CD4-positive, alpha-beta T cell (primary cell): ENCODE measurements at regions not wholly inside any gene's neighbourhood (a gene's known extent, or its start where the extent isn't known, plus 50 kb on each side); places are given as distances from the start of the nearest gene placed in this dataset.

Experiments used
- ATAC-seq: fragments of 200-7000 bp; cut with Tn5 transposase; one replicate; pipeline ENCODE4 v1.10.0; 2022; ENCODE audit warnings: mild to moderate bottlenecking; ENCODE audit not compliant: poor library complexity
- CTCF ChIA-PET: fragments of 350-600 bp; sonication (Branson Sonifier 250); formaldehyde crosslinking; loops from one replicate; lab custom pipeline; 2021; ENCODE audit warnings: antibody characterized with exemption, inconsistent platforms; lab: Charles Lee
- POLR2A ChIA-PET: fragments of 350-600 bp; sonication (Branson Sonifier 250); formaldehyde crosslinking; loops from one replicate; lab custom pipeline; 2021; ENCODE audit warnings: antibody characterized with exemption, inconsistent platforms; lab: Charles Lee
- DNase-seq, 14 experiments: peaks; one replicate each; pipeline ENCODE4 v3.0.0-alpha.2; 2013 to 2020; ENCODE audit warnings: mixed read lengths in 2 of 14
- H3K27ac ChIP-seq, 2 donors: one replicate each; pipeline versions ENCODE4 v1.5.1 to v1.7.0; 2013; ENCODE audit warnings: low read length in 2 of 2, low read depth in 1 of 2, mild to moderate bottlenecking in 1 of 2
- H3K27me3 ChIP-seq, 2 experiments: 1 replicate in 1 of 2; 2 replicates in 1 of 2; pipeline versions ENCODE4 v1.6.1 to v1.7.0; 2013; ENCODE audit warnings: low read length in 2 of 2, control low read depth in 1 of 2, mild to moderate bottlenecking in 1 of 2, moderate library complexity in 1 of 2; ENCODE audit not compliant: insufficient read depth in 2 of 2, control insufficient read depth in 1 of 2
- H3K36me3 ChIP-seq: one replicate; pipeline ENCODE4 v1.6.1; 2013; ENCODE audit warnings: low read length, control low read depth; ENCODE audit not compliant: insufficient read depth
- H3K4me1 ChIP-seq: one replicate; pipeline ENCODE4 v1.6.1; 2013; ENCODE audit warnings: low read length, control low read depth; ENCODE audit not compliant: insufficient read depth
- H3K4me3 ChIP-seq: one replicate; pipeline ENCODE4 v1.5.1; 2013; ENCODE audit warnings: mild to moderate bottlenecking, low read length, moderate library complexity
- H3K9me3 ChIP-seq, 2 experiments: 1 replicate in 1 of 2; 2 replicates in 1 of 2; pipeline versions ENCODE4 v1.6.1 to v1.7.0; 2013; ENCODE audit warnings: low read length in 2 of 2, mild to moderate bottlenecking in 2 of 2, control low read depth in 1 of 2, moderate library complexity in 1 of 2; ENCODE audit not compliant: control insufficient read depth in 1 of 2, insufficient read depth in 1 of 2
- H3K27ac Mint-ChIP-seq: one replicate; pipeline ENCODE4 v1.8.0; 2020; ENCODE audit warnings: mixed read lengths
- H3K27me3 Mint-ChIP-seq: one replicate; pipeline ENCODE4 v1.8.0; 2021; ENCODE audit warnings: mixed read lengths
- H3K36me3 Mint-ChIP-seq: one replicate; pipeline ENCODE4 v1.8.0; 2021; ENCODE audit warnings: low read depth, mixed read lengths
- H3K4me1 Mint-ChIP-seq: one replicate; pipeline ENCODE4 v1.8.0; 2021; ENCODE audit warnings: low read depth, mixed read lengths
- H3K4me3 Mint-ChIP-seq: one replicate; pipeline ENCODE4 v1.8.0; 2020; ENCODE audit warnings: mild to moderate bottlenecking, mixed read lengths
- H3K9me3 Mint-ChIP-seq: one replicate; pipeline ENCODE4 v1.8.0; 2020; ENCODE audit warnings: mixed read lengths
- CTCF ChIP-seq: fragments of 200-600 bp; IDR thresholded peaks from one replicate; pipeline ENCODE4 v1.8.0; 2022; ENCODE audit warnings: antibody characterized with exemption, mild to moderate bottlenecking
- intact Hi-C, 2 experiments: fragments of 100-400 bp; cut with DNase I in 1 of 2; cut with micrococcal nuclease in 1 of 2; formaldehyde crosslinking; loops; one replicate each; pipeline versions ENCODE4 v1.15.1 to v1.9.0; 2023 to 2025; cut with DNase I, micrococcal nuclease

GRCh38 chr1:55751776-55752175 lies 536.6 kb upstream of the USP24 start:
- no peaks in the 10 kb centered on the region for H3K27me3 ChIP-seq
- no peaks in the 10 kb centered on the region for H3K4me1 ChIP-seq
- POLR2A ChIA-PET, result no interaction called here
- no peak for DNase-seq
- H3K4me1 Mint-ChIP-seq, result no peaks in the 10 kb centered on the region
- no peak overlapping the region for H3K27ac ChIP-seq
- H3K9me3 Mint-ChIP-seq, result peaks cover 3% of the 10 kb centered on the region
- no peak overlapping the region for H3K4me3 ChIP-seq
- intact Hi-C loops, result no loop called here
- H3K27ac Mint-ChIP-seq, result no peak overlapping the region
- no peaks in the 10 kb centered on the region for H3K36me3 Mint-ChIP-seq
- peaks cover 11% of the 10 kb centered on the region for H3K27me3 Mint-ChIP-seq
- CTCF ChIA-PET, result no interaction called here
- no peak for ATAC-seq
- no peaks in the 10 kb centered on the region for H3K9me3 ChIP-seq
- no peaks in the 10 kb centered on the region for H3K36me3 ChIP-seq
- TF ChIP-seq CTCF, result no peak
- no peak overlapping the region for H3K4me3 Mint-ChIP-seq

- no peak overlapping the region for H3K4me3 Mint-ChIP-seq
- H3K36me3 Mint-ChIP-seq, result no peaks in the 10 kb centered on the region
- ChIA-PET CTCF (no interaction called here), POLR2A (interaction anchor here (0.6 kb wide), 1 partner anchor 24 kb away, joined by 3 read pairs; no protein-coding TSS in a partner anchor)
- H3K9me3 Mint-ChIP-seq, result no peaks in the 10 kb centered on the region
- no peaks in the 10 kb centered on the region for H3K4me1 Mint-ChIP-seq
- Histone ChIP-seq H3K9me3 (peaks cover 0 to 4% of the 10 kb centered on the region in 2 experiments), H3K4me3 (no peak overlapping the region), H3K4me1 (no peaks in the 10 kb centered on the region), H3K36me3 (no peaks in the 10 kb centered on the region), H3K27me3 (no peaks in the 10 kb centered on the region), H3K27ac (no peak overlapping the region)
- no peak for ATAC-seq
- intact Hi-C loops, result no loop called here
- TF ChIP-seq CTCF, result no peak
- no peak overlapping the region for H3K27ac Mint-ChIP-seq
- no peak for DNase-seq
- peaks cover 11% of the 10 kb centered on the region for H3K27me3 Mint-ChIP-seq
Observed at GRCh38 chr1:55750628-55750995, 535.4 kb upstream of the USP24 start.

- no peak for TF ChIP-seq CTCF
- Mint-ChIP-seq H3K36me3 (no peaks in the 10 kb centered on the region), H3K27ac (no peak overlapping the region), H3K4me3 (no peak overlapping the region), H3K4me1 (no peaks in the 10 kb centered on the region), H3K9me3 (no peaks in the 10 kb centered on the region), H3K27me3 (peaks cover 11% of the 10 kb centered on the region)
- intact Hi-C loops, result no loop called here
- Histone ChIP-seq H3K27ac (no peak overlapping the region), H3K4me1 (no peaks in the 10 kb centered on the region), H3K27me3 (no peaks in the 10 kb centered on the region), H3K36me3 (no peaks in the 10 kb centered on the region), H3K4me3 (no peak overlapping the region), H3K9me3 (peaks cover 0 to 7% of the 10 kb centered on the region in 2 experiments)
- ChIA-PET POLR2A (interaction anchor here (0.6 kb wide), 1 partner anchor 24 kb away, joined by 3 read pairs; no protein-coding TSS in a partner anchor), CTCF (no interaction called here)
- no peak for DNase-seq
- no peak for ATAC-seq
Observed at GRCh38 chr1:55749975-55750627, 534.9 kb upstream of the USP24 start.
